HG03575 (cell line): ENCODE measurements at regions not wholly inside any gene's neighbourhood (a gene's known extent, or its start where the extent isn't known, plus 50 kb on each side); places are given as distances from the start of the nearest gene placed in this dataset.
A peak's percentile ranks its signal among the peaks of the same experiment; 100 is the strongest.

Experiments
- ATAC-seq: cut with Tn5 transposase; IDR thresholded peaks from one replicate; pipeline ENCODE4 v1.9.1; 2021; ENCODE audit not compliant: unreplicated experiment, insufficient number of reproducible peaks, low FRiP score; ENCODE audit errors: extremely low read depth

- no peak for ATAC-seq
Measured at GRCh38 chr9:7970681-7971330, 171.2 kb upstream of the DMAC1 start.

GRCh38 chr9:7968687-7969086, 169.1 kb upstream of the DMAC1 start:
- no peak for ATAC-seq

GRCh38 chr9:7967851-7968250, 168.3 kb upstream of the DMAC1 start:
- no peak for ATAC-seq

- no peak for ATAC-seq
Measured at GRCh38 chr9:7967093-7967827, 167.7 kb upstream of the DMAC1 start.

GRCh38 chr9:7965063-7965462, 165.5 kb upstream of the DMAC1 start:
- no peak for ATAC-seq

GRCh38 chr9:7963026-7963425, 163.4 kb upstream of the DMAC1 start:
- ATAC-seq = no peak

GRCh38 chr9:7961076-7961475, 161.5 kb upstream of the DMAC1 start:
- ATAC-seq = no peak

GRCh38 chr9:7960320-7961050, 160.9 kb upstream of the DMAC1 start:
- no peak for ATAC-seq

GRCh38 chr9:7957803-7958202, 158.2 kb upstream of the DMAC1 start:
- no peak for ATAC-seq

- ATAC-seq = no peak
Measured at GRCh38 chr9:7947577-7947976, 148.0 kb upstream of the DMAC1 start.

GRCh38 chr9:7946458-7946857, 146.9 kb upstream of the DMAC1 start:
- ATAC-seq = no peak

- ATAC-seq = no peak
Measured at GRCh38 chr9:7944572-7944971, 145.0 kb upstream of the DMAC1 start.

GRCh38 chr9:7937761-7938491, 138.3 kb upstream of the DMAC1 start:
- ATAC-seq = no peak

GRCh38 chr9:7936996-7937395, 137.4 kb upstream of the DMAC1 start:
- no peak for ATAC-seq

- no peak for ATAC-seq
Measured at GRCh38 chr9:7936163-7936562, 136.6 kb upstream of the DMAC1 start.

- peak; percentile 39 for ATAC-seq
Measured at GRCh38 chr9:7935681-7936080, 136.1 kb upstream of the DMAC1 start.

- no peak for ATAC-seq
Measured at GRCh38 chr9:7932767-7933166, 133.2 kb upstream of the DMAC1 start.

GRCh38 chr9:7930613-7931012, 131.0 kb upstream of the DMAC1 start:
- no peak for ATAC-seq

- no peak for ATAC-seq
Measured at GRCh38 chr9:7921545-7922197, 122.1 kb upstream of the DMAC1 start.
